Neuronal stem cell (in vitro differentiated cells): ENCODE measurements at regions not wholly inside any gene's neighbourhood (a gene's known extent, or its start where the extent isn't known, plus 50 kb on each side); places are given as distances from the start of the nearest gene placed in this dataset.

ENCODE experiments used
- DNase-seq: peaks from one replicate; pipeline ENCODE4 v3.0.0-alpha.2; 2013; ENCODE audit warnings: low spot score
- H2AFZ ChIP-seq: one replicate; pipeline ENCODE4 v1.6.1; 2013; ENCODE audit warnings: mild to moderate bottlenecking, low read length, inconsistent platforms
- H2AK5ac ChIP-seq: 2 replicates; pipeline ENCODE4 v1.6.1; 2013; ENCODE audit warnings: low read depth, mild to moderate bottlenecking, inconsistent platforms, low read length, moderate library complexity, mixed read lengths
- H2BK120ac ChIP-seq: 2 replicates; pipeline ENCODE4 v1.6.1; 2013; ENCODE audit warnings: low read depth, mild to moderate bottlenecking, inconsistent platforms, low read length, moderate library complexity, mixed read lengths
- H2BK12ac ChIP-seq: one replicate; pipeline ENCODE4 v1.6.1; 2013; ENCODE audit warnings: low read length, inconsistent platforms
- H2BK15ac ChIP-seq: 2 replicates; pipeline ENCODE4 v1.6.1; 2013; ENCODE audit warnings: mild to moderate bottlenecking, low read length, inconsistent platforms, mixed read lengths
- H2BK5ac ChIP-seq: one replicate; pipeline ENCODE4 v1.6.1; 2013; ENCODE audit warnings: inconsistent platforms, mild to moderate bottlenecking, low read length, moderate library complexity
- H3K14ac ChIP-seq: one replicate; pipeline ENCODE4 v1.6.1; 2013; ENCODE audit warnings: low read length, inconsistent platforms
- H3K18ac ChIP-seq: 2 replicates; pipeline ENCODE4 v1.6.1; 2013; ENCODE audit warnings: low read length, inconsistent platforms
- H3K23ac ChIP-seq: 2 replicates; pipeline ENCODE4 v1.6.1; 2013; ENCODE audit warnings: low read depth, mild to moderate bottlenecking, mixed read lengths, low read length, inconsistent platforms; ENCODE audit not compliant: poor library complexity
- H3K27ac ChIP-seq: replicated peaks from 3 replicates; pipeline ENCODE4 v1.5.1; 2013; ENCODE audit warnings: low read length, inconsistent platforms
- H3K27me3 ChIP-seq, 3 experiments: 2 replicates each; pipeline ENCODE4 v1.6.1; 2013; ENCODE audit warnings: low read length in 3 of 3, mild to moderate bottlenecking in 2 of 3, inconsistent platforms in 1 of 3, low read depth in 1 of 3, mixed read lengths in 1 of 3, moderate library complexity in 1 of 3; ENCODE audit not compliant: control insufficient read depth in 3 of 3, insufficient read depth in 3 of 3
- H3K36me3 ChIP-seq, 2 donors: replicated peaks in 1 of 2; 2 replicates each; pipeline ENCODE4 v1.6.1; 2013; ENCODE audit warnings: low read length in 2 of 2; ENCODE audit not compliant: control insufficient read depth in 2 of 2, insufficient read depth in 2 of 2
- H3K4ac ChIP-seq: 2 replicates; pipeline ENCODE4 v1.6.1; 2013; ENCODE audit warnings: inconsistent platforms, mild to moderate bottlenecking, low read length, moderate library complexity
- H3K4me1 ChIP-seq, 2 donors: 1 replicate in 1 of 2; 2 replicates in 1 of 2; pipeline ENCODE4 v1.6.1; 2013; ENCODE audit warnings: low read length in 2 of 2, low read depth in 1 of 2; ENCODE audit not compliant: control insufficient read depth in 2 of 2, insufficient read depth in 1 of 2
- H3K4me2 ChIP-seq: one replicate; pipeline ENCODE4 v1.6.1; 2013; ENCODE audit warnings: mild to moderate bottlenecking, low read length, inconsistent platforms; ENCODE audit not compliant: insufficient read depth, poor library complexity, severe bottlenecking
- H3K4me3 ChIP-seq, 2 donors: 2 replicates each; pipeline ENCODE4 v1.5.1; 2013; ENCODE audit warnings: low read length in 2 of 2, mild to moderate bottlenecking in 2 of 2, inconsistent platforms in 1 of 2, moderate library complexity in 1 of 2
- H3K79me1 ChIP-seq: one replicate; pipeline ENCODE4 v1.6.1; 2013; ENCODE audit warnings: low read depth, mild to moderate bottlenecking, inconsistent platforms, low read length, moderate library complexity
- H3K9ac ChIP-seq: one replicate; pipeline ENCODE4 v1.6.1; 2013; ENCODE audit warnings: mild to moderate bottlenecking, low read depth, low read length, inconsistent platforms; ENCODE audit not compliant: poor library complexity
- H3K9me3 ChIP-seq, 2 donors: replicated peaks in 1 of 2; 2 replicates each; pipeline versions ENCODE3 to v1.6.1; 2013; ENCODE audit warnings: low read length in 2 of 2, mild to moderate bottlenecking in 2 of 2, inconsistent platforms in 1 of 2, low read depth in 1 of 2, mixed read lengths in 1 of 2, moderate library complexity in 1 of 2; ENCODE audit not compliant: control insufficient read depth in 2 of 2, insufficient read depth in 1 of 2
- H4K8ac ChIP-seq: one replicate; pipeline ENCODE4 v1.6.1; 2013; ENCODE audit warnings: low read depth, mild to moderate bottlenecking, inconsistent platforms, low read length, moderate library complexity
- H4K91ac ChIP-seq: one replicate; pipeline ENCODE4 v1.6.1; 2013; ENCODE audit warnings: low read length, low read depth, mild to moderate bottlenecking, inconsistent platforms; ENCODE audit not compliant: poor library complexity
- WGBS, 2 donors: extraction: QIAGEN DNeasy Blood & Tissue Kit; methylation state at CpG; one replicate each; pipeline ENCODE4 v1.1.7; 2013; ENCODE audit warnings: missing lambda C conversion rate in 2 of 2, mixed read lengths in 1 of 2; ENCODE audit not compliant: insufficient read length in 2 of 2, insufficient replicate concordance in 1 of 2; ENCODE audit errors: extremely low coverage in 2 of 2; 5-methylcytosine and 5-hydroxymethylcytosine counted together

- H3K23ac ChIP-seq = no peak overlapping the region
- no peak overlapping the region for H3K4ac ChIP-seq
- H3K9me3 ChIP-seq = no peaks in the 10 kb centered on the region
- H3K27ac ChIP-seq = no peak overlapping the region
- H3K27me3 ChIP-seq = no peaks in the 10 kb centered on the region
- no peak overlapping the region for H2BK5ac ChIP-seq
- H3K18ac ChIP-seq = no peak overlapping the region
- no peaks in the 10 kb centered on the region for H3K4me1 ChIP-seq
- H2AK5ac ChIP-seq = no peak overlapping the region
- no peak overlapping the region for H4K91ac ChIP-seq
- H2BK120ac ChIP-seq = no peak overlapping the region
- H2BK15ac ChIP-seq = no peak overlapping the region
- H3K4me3 ChIP-seq = no peak overlapping the region
- H3K79me1 ChIP-seq = no peaks in the 10 kb centered on the region
- no peaks in the 10 kb centered on the region for H3K36me3 ChIP-seq
- no peak overlapping the region for H2BK12ac ChIP-seq
- H4K8ac ChIP-seq = no peak overlapping the region
- H3K4me2 ChIP-seq = no peak overlapping the region
- DNase-seq = no peak
- H3K14ac ChIP-seq = no peak overlapping the region
- H3K9ac ChIP-seq = no peak overlapping the region
- no CpG with 5 or more reads among the region's 2 CpGs for WGBS, 2 donors
- no peak overlapping the region for H2AFZ ChIP-seq
Observed at GRCh38 chr9:11182001-11182400, 569.2 kb upstream of the PTPRD start.

- DNase-seq = no peak
- Histone ChIP-seq H4K8ac (no peak overlapping the region), H3K23ac (no peak overlapping the region), H3K4me1 (no peaks in the 10 kb centered on the region), H2AK5ac (no peak overlapping the region), H3K27ac (no peak overlapping the region), H3K27me3 (no peaks in the 10 kb centered on the region), H3K4ac (no peak overlapping the region), H3K9me3 (peaks cover 0 to 1% of the 10 kb centered on the region in 2 donors), H2BK12ac (no peak overlapping the region), H3K4me2 (no peak overlapping the region), H3K9ac (no peak overlapping the region), H3K79me1 (no peaks in the 10 kb centered on the region), H2BK15ac (no peak overlapping the region), H2BK120ac (no peak overlapping the region), H3K14ac (no peak overlapping the region), H2AFZ (no peak overlapping the region), H4K91ac (no peak overlapping the region), H2BK5ac (no peak overlapping the region), H3K36me3 (no peaks in the 10 kb centered on the region), H3K18ac (no peak overlapping the region), H3K4me3 (no peak overlapping the region)
- WGBS, 2 donors = no CpG with 5 or more reads among the region's 1 CpG
Observed at GRCh38 chr9:11190719-11191118, 577.9 kb upstream of the PTPRD start.

GRCh38 chr9:11192993-11193392 is 580.2 kb upstream of the PTPRD start:
- no peak overlapping the region for H3K4ac ChIP-seq
- H2BK120ac ChIP-seq = no peak overlapping the region
- no peak overlapping the region for H2BK5ac ChIP-seq
- no peak overlapping the region for H2BK12ac ChIP-seq
- no peak for DNase-seq
- H3K18ac ChIP-seq = no peak overlapping the region
- no peak overlapping the region for H2AK5ac ChIP-seq
- no peak overlapping the region for H4K8ac ChIP-seq
- H3K4me1 ChIP-seq = no peaks in the 10 kb centered on the region
- H2BK15ac ChIP-seq = no peak overlapping the region
- no peak overlapping the region for H2AFZ ChIP-seq
- H3K9ac ChIP-seq = no peak overlapping the region
- WGBS, 2 donors = no CpG with 5 or more reads among the region's 1 CpG
- H3K36me3 ChIP-seq = no peaks in the 10 kb centered on the region
- H4K91ac ChIP-seq = no peak overlapping the region
- H3K4me2 ChIP-seq = no peak overlapping the region
- no peak overlapping the region for H3K14ac ChIP-seq
- no peak overlapping the region for H3K4me3 ChIP-seq
- H3K79me1 ChIP-seq = no peaks in the 10 kb centered on the region
- no peaks in the 10 kb centered on the region for H3K27me3 ChIP-seq
- H3K27ac ChIP-seq = no peak overlapping the region
- peaks cover 0 to 1% of the 10 kb centered on the region in 2 donors for H3K9me3 ChIP-seq
- no peak overlapping the region for H3K23ac ChIP-seq

GRCh38 chr9:11194246-11194645 is 581.4 kb upstream of the PTPRD start:
- Histone ChIP-seq H3K23ac (no peak overlapping the region), H2BK120ac (no peak overlapping the region), H2BK5ac (no peak overlapping the region), H3K79me1 (no peaks in the 10 kb centered on the region), H2AK5ac (no peak overlapping the region), H3K27ac (no peak overlapping the region), H3K36me3 (no peaks in the 10 kb centered on the region), H3K4me2 (no peak overlapping the region), H4K91ac (no peak overlapping the region), H2BK12ac (no peak overlapping the region), H4K8ac (no peak overlapping the region), H3K9me3 (no peaks in the 10 kb centered on the region), H3K9ac (no peak overlapping the region), H3K4me3 (no peak overlapping the region), H3K14ac (no peak overlapping the region), H3K27me3 (no peaks in the 10 kb centered on the region), H2BK15ac (no peak overlapping the region), H3K4ac (no peak overlapping the region), H3K4me1 (no peaks in the 10 kb centered on the region), H2AFZ (no peak overlapping the region), H3K18ac (no peak overlapping the region)
- whole genome bisulfite sequencing, 2 donors = no CpG with 5 or more reads among the region's 1 CpG
- no peak for DNase-seq
